Brain pericyte (primary cell): ENCODE measurements at regions not wholly inside any gene's neighbourhood (a gene's known extent, or its start where the extent isn't known, plus 50 kb on each side); places are given as distances from the start of the nearest gene placed in this dataset.

Source experiments
- DNase-seq: peaks from one replicate; pipeline ENCODE4 v3.0.0-alpha.2; 2012; ENCODE audit warnings: low read depth, low spot score

GRCh38 chr15:29919380-29919881, 97.2 kb upstream of the TJP1 start:
- DNase-seq: no peak

- no peak for DNase-seq
These were observed 95.6 kb upstream of the TJP1 start for GRCh38 chr15:29917600-29918597.

- no peak for DNase-seq
These were observed 92.3 kb upstream of the TJP1 start for GRCh38 chr15:29914511-29914926.

GRCh38 chr15:29913528-29914135, 91.4 kb upstream of the TJP1 start:
- peak; percentile 53 for DNase-seq

GRCh38 chr15:29911705-29912104, 89.4 kb upstream of the TJP1 start:
- no peak for DNase-seq

GRCh38 chr15:29910068-29910467, 87.8 kb upstream of the TJP1 start:
- no peak for DNase-seq

- DNase-seq: no peak
These were observed 82.6 kb upstream of the TJP1 start for GRCh38 chr15:29904757-29905417.

- DNase-seq: no peak
These were observed 81.7 kb upstream of the TJP1 start for GRCh38 chr15:29903785-29904464.

GRCh38 chr15:29903028-29903427, 80.8 kb upstream of the TJP1 start:
- DNase-seq: no peak

- DNase-seq: no peak
These were observed 78.2 kb upstream of the TJP1 start for GRCh38 chr15:29900237-29901189.

- DNase-seq: no peak
These were observed 73.8 kb upstream of the TJP1 start for GRCh38 chr15:29896062-29896461.

- DNase-seq: no peak
These were observed 68.8 kb upstream of the TJP1 start for GRCh38 chr15:29891096-29891457.

GRCh38 chr15:29890336-29891095, 68.2 kb upstream of the TJP1 start:
- DNase-seq: no peak

- DNase-seq: no peak
These were observed 67.5 kb upstream of the TJP1 start for GRCh38 chr15:29889542-29890329.

- DNase-seq: no peak
These were observed 66.4 kb upstream of the TJP1 start for GRCh38 chr15:29888646-29889045.

GRCh38 chr15:29887721-29888120, 65.5 kb upstream of the TJP1 start:
- no peak for DNase-seq

GRCh38 chr15:29885183-29885582, 62.9 kb upstream of the TJP1 start:
- DNase-seq: no peak

GRCh38 chr15:29883126-29883525, 60.9 kb upstream of the TJP1 start:
- no peak for DNase-seq

GRCh38 chr15:29880886-29881285, 58.6 kb upstream of the TJP1 start:
- DNase-seq: no peak
